ENCODE measurements at regions not wholly inside any gene's neighbourhood (a gene's known extent, or its start where the extent isn't known, plus 50 kb on each side); places are given as distances from the start of the nearest gene placed in this dataset.

DNA sequence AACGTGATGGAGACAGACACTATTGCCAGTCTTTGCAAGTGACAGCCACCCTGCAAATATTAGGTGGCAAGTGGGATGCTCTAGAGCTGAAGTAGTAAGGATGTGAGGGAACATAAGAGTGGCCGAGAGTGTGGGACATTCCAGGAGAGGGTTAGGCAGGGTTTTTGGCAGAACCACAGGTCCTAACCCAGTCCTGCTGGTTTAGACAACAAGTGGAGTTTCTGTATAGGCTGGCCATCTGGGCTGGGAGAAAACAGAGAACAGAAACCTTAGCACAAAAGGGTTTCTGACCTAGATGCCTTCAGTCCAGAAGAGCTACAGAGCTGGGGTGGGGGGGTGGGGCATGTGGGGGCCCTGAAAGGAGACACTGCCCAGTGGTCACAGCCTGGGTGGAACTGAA lies 107.4 kb downstream of the TMEM174 start:
- DNase-seq (no peak), ATAC-seq (no peak)
- Mint-ChIP-seq H3K9me3 (no peaks in the 10 kb centered on the region), H3K4me1 (ENCODE audit: low read depth) (no peaks in the 10 kb centered on the region), H3K27ac (no peak overlapping the region), H3K4me3 (no peak overlapping the region), H3K36me3 (ENCODE audit: low read depth) (no peaks in the 10 kb centered on the region), H3K27me3 (peaks cover 44% of the 10 kb centered on the region)
- TF ChIP-seq, protein P1, sequence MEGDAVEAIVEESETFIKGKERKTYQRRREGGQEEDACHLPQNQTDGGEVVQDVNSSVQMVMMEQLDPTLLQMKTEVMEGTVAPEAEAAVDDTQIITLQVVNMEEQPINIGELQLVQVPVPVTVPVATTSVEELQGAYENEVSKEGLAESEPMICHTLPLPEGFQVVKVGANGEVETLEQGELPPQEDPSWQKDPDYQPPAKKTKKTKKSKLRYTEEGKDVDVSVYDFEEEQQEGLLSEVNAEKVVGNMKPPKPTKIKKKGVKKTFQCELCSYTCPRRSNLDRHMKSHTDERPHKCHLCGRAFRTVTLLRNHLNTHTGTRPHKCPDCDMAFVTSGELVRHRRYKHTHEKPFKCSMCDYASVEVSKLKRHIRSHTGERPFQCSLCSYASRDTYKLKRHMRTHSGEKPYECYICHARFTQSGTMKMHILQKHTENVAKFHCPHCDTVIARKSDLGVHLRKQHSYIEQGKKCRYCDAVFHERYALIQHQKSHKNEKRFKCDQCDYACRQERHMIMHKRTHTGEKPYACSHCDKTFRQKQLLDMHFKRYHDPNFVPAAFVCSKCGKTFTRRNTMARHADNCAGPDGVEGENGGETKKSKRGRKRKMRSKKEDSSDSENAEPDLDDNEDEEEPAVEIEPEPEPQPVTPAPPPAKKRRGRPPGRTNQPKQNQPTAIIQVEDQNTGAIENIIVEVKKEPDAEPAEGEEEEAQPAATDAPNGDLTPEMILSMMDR (IDR thresholded peaks at IDR 0.05), result no peak
- ChIA-PET POLR2A (no interaction called here), CTCF (no interaction called here)
- intact Hi-C loops (cut with micrococcal nuclease), result no loop called here

DNA sequence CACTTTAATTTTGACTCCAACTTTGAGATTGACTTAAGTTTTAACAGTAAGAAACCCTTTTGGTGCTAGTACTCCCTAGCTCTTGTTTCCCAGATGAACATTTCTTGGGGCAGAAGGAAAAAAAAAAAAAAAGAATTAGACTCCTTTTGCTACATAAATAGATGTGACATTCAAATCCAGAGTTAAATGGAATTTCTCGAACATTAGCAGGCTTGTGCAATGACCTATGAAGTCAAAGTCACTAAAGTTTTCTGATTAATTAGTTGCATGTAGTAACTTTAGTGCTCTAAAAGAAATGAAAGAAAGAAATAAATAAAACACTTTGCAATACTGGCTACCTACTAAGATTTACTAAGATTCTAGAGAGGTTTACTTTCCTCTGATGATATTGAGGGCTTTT lies 106.8 kb downstream of the TMEM174 start:
- DNase-seq (no peak), ATAC-seq (no peak)
- no peaks in the 10 kb centered on the region for H3K9me3 Mint-ChIP-seq
- intact Hi-C loops (cut with micrococcal nuclease), result no loop called here
- no peaks in the 10 kb centered on the region for H3K36me3 Mint-ChIP-seq (ENCODE audit: low read depth)
- TF ChIP-seq, protein P1 (IDR thresholded peaks at IDR 0.05), result no peak
- ChIA-PET CTCF (no interaction called here), POLR2A (no interaction called here)
- no peak overlapping the region for H3K27ac Mint-ChIP-seq
- H3K27me3 Mint-ChIP-seq, result peaks cover 43% of the 10 kb centered on the region
- no peaks in the 10 kb centered on the region for H3K4me1 Mint-ChIP-seq (ENCODE audit: low read depth)
- H3K4me3 Mint-ChIP-seq, result no peak overlapping the region

DNA sequence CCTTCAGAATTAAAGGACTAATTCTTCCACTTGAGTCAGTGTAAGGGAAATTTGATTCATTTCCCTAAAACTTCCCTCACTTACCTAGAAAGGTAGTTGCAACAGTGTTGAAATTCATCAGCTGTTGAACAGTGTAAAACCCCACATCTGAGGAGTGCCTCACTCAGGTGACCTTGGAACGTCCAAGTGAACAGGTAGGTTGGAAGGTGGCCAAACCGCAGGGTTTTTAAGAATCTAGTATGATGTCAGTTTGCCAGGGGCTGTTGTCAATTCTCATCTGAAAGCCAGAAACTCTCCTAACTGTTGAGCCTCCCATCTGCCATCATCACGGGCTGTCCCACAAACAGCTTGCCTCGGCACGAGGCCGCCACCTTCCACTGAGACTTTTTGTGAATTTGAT lies 105.7 kb downstream of the TMEM174 start:
- no peak for DNase-seq
- Mint-ChIP-seq H3K27ac (no peak overlapping the region), H3K27me3 (peaks cover 42% of the 10 kb centered on the region), H3K4me1 (ENCODE audit: low read depth) (no peaks in the 10 kb centered on the region), H3K4me3 (no peak overlapping the region), H3K9me3 (no peaks in the 10 kb centered on the region), H3K36me3 (ENCODE audit: low read depth) (no peaks in the 10 kb centered on the region)
- ChIA-PET CTCF (interaction anchor here (1.1 kb wide), 1 partner anchor 63 kb away, joined by 4 read pairs; no protein-coding TSS in a partner anchor), POLR2A (no interaction called here)
- intact Hi-C loops (cut with micrococcal nuclease), result no loop called here
- ATAC-seq, result no peak
- TF ChIP-seq, protein P1 (IDR thresholded peaks at IDR 0.05), result no peak

DNA sequence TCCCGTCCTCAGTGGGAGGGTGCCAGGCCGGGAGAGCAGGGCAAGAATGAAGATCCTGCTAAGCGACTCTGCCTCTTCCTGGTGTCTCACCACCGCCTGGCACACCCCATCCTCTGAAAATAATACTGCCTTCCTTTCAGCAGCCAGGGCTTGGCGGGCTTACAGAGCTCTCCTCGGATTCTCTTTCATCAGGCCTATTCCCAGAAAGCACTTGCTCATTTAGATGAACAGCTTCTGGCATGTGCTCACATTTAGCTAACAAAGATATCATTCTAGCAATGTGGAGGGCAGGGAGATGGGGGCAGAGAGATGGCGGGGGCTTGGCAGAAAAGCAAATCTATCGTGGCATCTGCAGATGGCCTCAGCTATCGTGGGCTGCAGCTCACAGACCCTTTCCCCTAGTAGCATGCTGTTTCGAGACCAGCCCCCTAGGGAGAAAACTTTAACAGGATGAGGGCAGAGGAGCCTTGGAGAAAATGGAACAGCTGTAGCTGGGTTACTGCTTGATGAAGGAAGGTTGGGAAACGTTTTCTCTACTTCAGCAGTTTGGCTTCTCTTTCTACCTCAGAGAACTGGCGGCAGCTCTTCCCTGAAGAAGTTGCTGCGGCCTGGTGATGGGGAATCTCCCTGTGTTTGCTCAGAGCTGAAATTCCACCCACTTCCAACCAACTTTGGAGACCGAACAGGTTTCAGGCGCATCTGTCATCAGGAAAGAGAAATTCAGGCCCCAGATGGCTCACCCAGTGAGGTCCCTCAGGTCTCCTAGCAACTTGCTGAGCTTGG lies 102.1 kb downstream of the TMEM174 start:
- ChIA-PET CTCF (no interaction called here), POLR2A (no interaction called here)
- ATAC-seq (no peak), DNase-seq (no peak)
- peaks cover 36% of the 10 kb centered on the region for H3K27me3 Mint-ChIP-seq
- no peak overlapping the region for H3K4me3 Mint-ChIP-seq
- H3K36me3 Mint-ChIP-seq (ENCODE audit: low read depth), result no peaks in the 10 kb centered on the region
- no peak overlapping the region for H3K27ac Mint-ChIP-seq
- no peaks in the 10 kb centered on the region for H3K9me3 Mint-ChIP-seq
- H3K4me1 Mint-ChIP-seq (ENCODE audit: low read depth), result no peaks in the 10 kb centered on the region
- intact Hi-C loops (cut with micrococcal nuclease), result no loop called here
- TF ChIP-seq, protein P1 (IDR thresholded peaks at IDR 0.05), result no peak

DNA sequence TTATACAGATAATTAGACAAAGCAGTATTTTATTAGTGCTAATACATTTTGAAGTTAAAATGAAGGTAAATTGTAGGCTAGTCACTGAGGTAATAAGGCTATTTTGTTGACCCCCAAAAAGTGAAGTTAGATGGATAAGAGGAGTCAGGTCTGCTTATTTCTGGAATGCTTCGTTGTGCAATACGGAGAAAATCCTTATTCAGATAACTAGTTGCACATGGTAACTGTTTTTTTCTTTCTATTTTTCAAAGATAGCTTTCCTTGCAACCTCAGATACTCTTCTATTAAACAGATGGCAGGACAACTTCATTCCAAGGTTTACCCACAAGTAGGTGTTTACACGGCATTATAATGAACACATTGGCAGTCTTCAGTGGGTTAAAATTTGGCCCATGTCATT lies 101.1 kb downstream of the TMEM174 start:
- no peaks in the 10 kb centered on the region for H3K9me3 Mint-ChIP-seq
- no peak for ATAC-seq
- H3K36me3 Mint-ChIP-seq (ENCODE audit: low read depth), result no peaks in the 10 kb centered on the region
- no peak overlapping the region for H3K27ac Mint-ChIP-seq
- H3K4me3 Mint-ChIP-seq, result no peak overlapping the region
- H3K4me1 Mint-ChIP-seq (ENCODE audit: low read depth), result no peaks in the 10 kb centered on the region
- TF ChIP-seq, protein P1 (IDR thresholded peaks at IDR 0.05), result no peak
- intact Hi-C loops (cut with micrococcal nuclease), result no loop called here
- no peak for DNase-seq
- ChIA-PET POLR2A (no interaction called here), CTCF (no interaction called here)
- peaks cover 32% of the 10 kb centered on the region for H3K27me3 Mint-ChIP-seq
